Activated T-cell treated with anti-CD3 and anti-CD28 coated beads, Interleukin-2, amount 50 U/mL, for 24 hours (primary cell): ENCODE measurements at regions not wholly inside any gene's neighbourhood (a gene's known extent, or its start where the extent isn't known, plus 50 kb on each side); places are given as distances from the start of the nearest gene placed in this dataset.

Experiments
- DNase-seq: peaks from one replicate; pipeline ENCODE4 v3.0.0-alpha.2; 2020
- H3K27ac Mint-ChIP-seq: 2 replicates; pipeline ENCODE4 v1.8.0; 2020; ENCODE audit warnings: mild to moderate bottlenecking, mixed read lengths
- H3K27me3 Mint-ChIP-seq: 2 replicates; pipeline ENCODE4 v1.8.0; 2020; ENCODE audit warnings: mixed read lengths
- H3K36me3 Mint-ChIP-seq: 2 replicates; pipeline ENCODE4 v1.8.0; 2020; ENCODE audit warnings: low read depth, mixed read lengths
- H3K4me1 Mint-ChIP-seq: 2 replicates; pipeline ENCODE4 v1.8.0; 2020; ENCODE audit warnings: low read depth, mixed read lengths
- H3K4me3 Mint-ChIP-seq: 2 replicates; pipeline ENCODE4 v1.8.0; 2020; ENCODE audit warnings: mild to moderate bottlenecking, moderate library complexity, mixed read lengths
- H3K9me3 Mint-ChIP-seq: 2 replicates; pipeline ENCODE4 v1.8.0; 2020; ENCODE audit warnings: mixed read lengths

DNA sequence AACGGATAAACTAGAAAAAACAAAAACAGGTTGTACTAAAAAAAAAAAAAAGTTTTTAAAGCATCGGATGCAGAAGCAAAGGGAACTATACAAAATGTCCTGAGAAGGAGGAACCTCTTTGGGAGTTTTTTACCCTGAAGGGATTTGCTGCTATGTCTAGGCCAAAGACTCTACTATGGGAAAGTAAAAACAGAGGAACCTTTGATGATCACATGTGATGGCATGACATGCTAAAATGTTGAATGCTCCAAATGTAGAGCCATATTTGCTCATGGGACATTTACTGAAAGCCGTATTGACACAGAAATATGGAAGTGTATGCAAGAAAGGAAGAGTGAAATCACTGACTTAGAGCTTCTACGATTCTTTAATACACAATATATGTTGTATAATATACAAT is 992.0 kb upstream of the ZEB2 start:
- Mint-ChIP-seq H3K27me3 (no peaks in the 10 kb centered on the region), H3K36me3 (no peaks in the 10 kb centered on the region), H3K9me3 (peaks cover under 1% of the 10 kb centered on the region), H3K27ac (no peak overlapping the region), H3K4me3 (no peak overlapping the region), H3K4me1 (no peaks in the 10 kb centered on the region)
- no peak for DNase-seq

DNA sequence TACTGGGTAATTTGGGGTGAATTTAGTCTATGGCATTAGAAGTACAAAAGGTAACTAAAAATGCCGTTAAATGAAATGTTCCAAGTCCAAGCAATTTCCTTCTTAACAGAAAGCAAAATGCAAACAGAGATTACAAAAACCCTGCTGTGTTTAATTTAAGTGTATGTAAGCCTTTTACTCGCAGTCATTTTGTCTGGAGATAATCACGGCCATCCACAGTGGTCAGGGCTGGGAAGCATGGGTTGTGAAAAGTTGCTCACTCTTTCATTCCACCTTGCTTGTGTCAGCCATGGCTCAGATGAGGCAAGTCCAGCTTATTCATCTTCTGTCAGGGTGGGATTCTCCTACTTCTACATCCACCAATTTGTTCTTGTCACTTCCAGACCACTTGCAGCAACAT is 983.6 kb upstream of the ZEB2 start:
- no peaks in the 10 kb centered on the region for H3K9me3 Mint-ChIP-seq
- H3K4me3 Mint-ChIP-seq: no peak overlapping the region
- no peak overlapping the region for H3K27ac Mint-ChIP-seq
- no peaks in the 10 kb centered on the region for H3K36me3 Mint-ChIP-seq
- DNase-seq: no peak
- H3K4me1 Mint-ChIP-seq: no peaks in the 10 kb centered on the region
- no peaks in the 10 kb centered on the region for H3K27me3 Mint-ChIP-seq

DNA sequence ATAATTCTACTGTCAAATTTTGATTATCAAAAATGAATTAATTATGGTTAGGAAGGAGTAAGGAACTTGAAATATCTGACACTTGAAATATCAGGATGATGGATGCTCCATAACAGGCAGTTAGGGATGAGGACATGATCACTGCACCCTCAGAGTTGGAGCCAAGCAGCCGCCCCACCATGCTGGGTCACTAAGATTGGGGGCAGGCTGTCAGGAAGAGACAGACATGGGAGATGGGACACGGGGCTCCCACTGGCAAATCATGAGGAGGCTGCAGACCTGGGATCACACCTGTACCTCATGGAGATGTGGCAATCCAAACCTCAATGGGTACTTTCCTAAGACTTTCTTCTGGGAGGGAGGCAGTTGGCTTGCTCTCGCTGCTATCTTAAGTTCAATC is 982.0 kb upstream of the ZEB2 start:
- Mint-ChIP-seq H3K36me3 (no peaks in the 10 kb centered on the region), H3K9me3 (no peaks in the 10 kb centered on the region), H3K27ac (no peak overlapping the region), H3K4me1 (no peaks in the 10 kb centered on the region), H3K27me3 (no peaks in the 10 kb centered on the region), H3K4me3 (no peak overlapping the region)
- DNase-seq: no peak

DNA sequence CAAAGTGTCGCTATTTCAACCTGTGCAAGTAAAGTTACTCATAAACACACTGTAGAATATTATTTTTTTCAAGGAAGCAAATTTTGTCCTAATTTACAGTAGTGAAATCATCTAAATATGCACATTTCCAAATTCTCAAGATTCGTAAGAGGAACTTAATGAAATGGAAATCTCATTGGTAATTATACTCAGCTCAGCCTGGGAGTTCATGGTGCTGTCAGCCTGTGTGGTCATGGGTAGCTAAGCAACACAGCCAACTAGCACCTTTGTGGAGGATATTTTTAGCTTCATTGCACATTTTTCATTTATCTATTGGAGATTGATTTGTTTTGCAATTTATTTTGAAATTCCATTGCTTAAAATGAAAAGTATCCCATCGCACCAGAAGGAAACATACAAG is 975.7 kb upstream of the ZEB2 start:
- DNase-seq: no peak
- Mint-ChIP-seq H3K4me1 (no peaks in the 10 kb centered on the region), H3K36me3 (no peaks in the 10 kb centered on the region), H3K9me3 (peaks cover 4% of the 10 kb centered on the region), H3K4me3 (no peak overlapping the region), H3K27me3 (no peaks in the 10 kb centered on the region), H3K27ac (no peak overlapping the region)

DNA sequence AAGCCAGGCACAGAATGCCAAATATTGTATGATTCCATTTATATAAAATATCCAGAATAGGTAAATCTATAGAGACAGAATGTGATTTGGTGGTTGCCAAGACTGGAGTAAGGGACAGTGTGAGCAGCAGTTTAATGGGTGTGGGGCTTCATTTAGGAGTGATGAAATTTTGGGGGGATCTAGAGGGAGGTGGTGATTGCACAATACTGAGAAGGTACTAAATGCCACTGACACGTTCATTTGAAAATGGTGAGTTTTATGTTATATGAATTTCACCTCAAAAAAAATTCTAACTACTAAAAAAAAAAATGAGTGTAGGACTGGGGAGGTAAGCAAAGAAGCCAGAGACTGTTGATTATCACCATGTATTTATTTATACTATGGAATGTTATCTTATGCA is 974.5 kb upstream of the ZEB2 start:
- Mint-ChIP-seq H3K9me3 (peaks cover 4% of the 10 kb centered on the region), H3K27me3 (no peaks in the 10 kb centered on the region), H3K4me1 (no peaks in the 10 kb centered on the region), H3K36me3 (no peaks in the 10 kb centered on the region), H3K4me3 (no peak overlapping the region), H3K27ac (no peak overlapping the region)
- DNase-seq: no peak

DNA sequence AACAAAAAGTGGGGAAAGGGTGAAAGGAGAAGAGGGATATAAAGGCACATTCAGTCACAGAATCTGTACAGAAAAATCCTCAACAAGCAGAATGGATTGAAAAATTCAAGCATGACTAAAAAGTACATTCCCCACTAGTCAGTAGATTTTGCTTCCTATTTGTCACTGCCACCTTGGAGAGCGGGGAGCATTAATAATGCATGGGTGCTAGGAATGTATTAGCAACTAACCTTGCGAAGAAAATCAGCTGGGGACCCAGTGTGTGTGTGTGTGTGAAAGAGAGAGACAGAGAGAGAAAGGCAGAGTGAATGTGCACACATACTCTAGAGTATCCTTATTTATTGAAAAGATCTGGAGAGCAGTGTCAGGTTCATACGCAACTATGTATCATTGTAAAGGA is 968.7 kb upstream of the ZEB2 start:
- H3K4me1 Mint-ChIP-seq: no peaks in the 10 kb centered on the region
- H3K27ac Mint-ChIP-seq: no peak overlapping the region
- H3K27me3 Mint-ChIP-seq: no peaks in the 10 kb centered on the region
- H3K4me3 Mint-ChIP-seq: no peak overlapping the region
- H3K36me3 Mint-ChIP-seq: no peaks in the 10 kb centered on the region
- DNase-seq: no peak
- H3K9me3 Mint-ChIP-seq: peaks cover 4% of the 10 kb centered on the region

DNA sequence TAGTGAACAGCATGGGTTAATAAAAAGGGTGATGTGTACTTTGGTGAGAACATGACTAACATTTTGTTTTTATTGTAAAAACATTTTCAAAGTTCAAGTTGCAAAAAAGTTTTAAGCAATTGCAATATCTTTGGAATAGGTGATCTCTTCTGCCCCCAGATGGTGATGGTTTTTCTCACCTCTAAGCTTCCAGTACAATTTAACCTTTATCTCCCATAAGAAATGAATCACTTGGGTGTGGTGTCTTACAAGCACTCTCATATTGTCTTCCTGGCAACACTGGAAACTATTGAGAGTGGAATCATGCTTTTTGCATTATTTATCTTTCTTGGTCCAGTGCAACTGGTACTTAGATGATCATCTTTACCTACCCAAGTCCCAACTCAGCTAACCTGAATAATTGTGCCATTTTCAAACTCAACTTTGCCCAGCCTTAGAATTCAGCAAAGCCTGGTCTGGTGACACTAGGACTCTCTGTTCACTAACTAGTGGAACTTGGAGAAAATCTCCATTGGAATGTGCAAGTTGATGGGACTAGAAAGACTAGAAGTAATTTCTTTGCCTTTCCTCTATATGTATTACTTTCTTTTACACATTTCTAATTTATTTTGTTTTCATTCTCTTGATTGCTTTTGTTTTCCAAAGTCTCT is 964.7 kb upstream of the ZEB2 start:
- H3K27me3 Mint-ChIP-seq: no peaks in the 10 kb centered on the region
- H3K4me3 Mint-ChIP-seq: no peak overlapping the region
- H3K9me3 Mint-ChIP-seq: no peaks in the 10 kb centered on the region
- H3K4me1 Mint-ChIP-seq: no peaks in the 10 kb centered on the region
- DNase-seq: no peak
- H3K27ac Mint-ChIP-seq: no peak overlapping the region
- H3K36me3 Mint-ChIP-seq: no peaks in the 10 kb centered on the region

DNA sequence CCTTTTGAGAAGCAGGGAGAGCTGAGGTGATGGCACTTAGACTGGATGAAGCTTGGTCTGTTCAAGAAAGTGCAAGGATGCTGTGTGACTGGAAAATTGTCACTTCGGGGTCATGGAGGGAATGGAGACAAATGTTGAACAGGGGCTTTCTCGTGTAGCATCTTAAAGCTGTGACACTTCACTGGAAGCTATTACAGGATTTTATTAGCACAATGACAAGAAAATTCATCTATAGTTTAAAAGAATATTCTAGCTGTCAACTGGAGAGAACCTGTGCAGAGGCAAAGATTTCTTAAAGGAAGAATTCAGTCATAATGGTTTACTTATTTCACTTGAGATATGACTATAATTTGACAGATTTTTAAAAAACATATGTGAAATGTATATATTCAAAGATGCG is 963.9 kb upstream of the ZEB2 start:
- H3K36me3 Mint-ChIP-seq: no peaks in the 10 kb centered on the region
- no peak overlapping the region for H3K4me3 Mint-ChIP-seq
- H3K9me3 Mint-ChIP-seq: no peaks in the 10 kb centered on the region
- no peaks in the 10 kb centered on the region for H3K4me1 Mint-ChIP-seq
- no peak for DNase-seq
- H3K27ac Mint-ChIP-seq: no peak overlapping the region
- no peaks in the 10 kb centered on the region for H3K27me3 Mint-ChIP-seq

DNA sequence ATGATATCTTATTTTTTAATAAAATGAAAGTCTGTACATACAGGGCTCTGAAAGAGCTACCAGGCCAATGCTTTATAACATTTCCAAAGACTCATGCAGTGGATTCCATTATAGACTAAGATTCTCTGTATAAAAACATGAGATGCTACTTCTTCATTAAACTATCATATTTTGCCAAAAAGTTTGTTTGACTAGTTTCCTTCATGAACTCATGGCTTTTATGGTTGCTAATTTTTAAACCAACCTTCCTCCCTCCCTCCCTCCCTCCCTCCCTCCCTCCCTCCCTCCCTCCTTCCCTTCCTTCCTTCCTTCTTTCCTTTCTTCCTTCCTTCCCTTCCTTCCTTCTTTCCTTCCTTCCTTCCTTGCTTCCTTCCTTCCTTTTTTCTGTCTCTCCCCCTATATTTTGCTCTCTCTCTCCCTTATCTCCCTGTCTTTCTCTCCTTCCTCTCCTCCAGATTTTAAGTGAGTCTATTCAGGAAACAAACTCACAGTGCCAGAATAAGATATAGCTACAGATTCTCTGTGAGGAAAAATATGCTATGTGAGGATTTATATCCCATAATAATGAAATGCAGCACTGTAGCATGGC is 961.5 kb upstream of the ZEB2 start:
- no peaks in the 10 kb centered on the region for H3K4me1 Mint-ChIP-seq
- no peak overlapping the region for H3K4me3 Mint-ChIP-seq
- H3K27me3 Mint-ChIP-seq: no peaks in the 10 kb centered on the region
- no peak for DNase-seq
- no peak overlapping the region for H3K27ac Mint-ChIP-seq
- no peaks in the 10 kb centered on the region for H3K9me3 Mint-ChIP-seq
- no peaks in the 10 kb centered on the region for H3K36me3 Mint-ChIP-seq

DNA sequence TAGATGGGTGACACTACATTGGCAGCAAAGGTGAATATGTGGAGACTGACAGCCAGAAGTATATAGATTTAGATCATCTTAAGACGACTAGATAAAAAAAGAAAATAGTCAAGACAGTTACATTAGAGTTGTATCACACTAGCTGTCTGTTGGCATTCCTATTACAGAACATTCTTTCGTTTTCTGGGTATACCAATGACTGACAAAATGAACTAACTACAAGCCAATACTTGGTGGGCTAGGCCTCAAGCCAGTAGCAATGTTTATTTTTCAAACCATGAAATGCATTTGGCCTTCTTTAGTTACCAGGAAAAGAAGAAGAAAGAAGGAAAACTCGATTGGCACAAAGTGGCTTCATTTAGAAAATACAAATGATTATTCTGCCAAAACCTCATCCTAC is 944.9 kb upstream of the ZEB2 start:
- no peak for DNase-seq
- H3K4me1 Mint-ChIP-seq: no peaks in the 10 kb centered on the region
- no peak overlapping the region for H3K4me3 Mint-ChIP-seq
- no peak overlapping the region for H3K27ac Mint-ChIP-seq
- no peaks in the 10 kb centered on the region for H3K36me3 Mint-ChIP-seq
- H3K27me3 Mint-ChIP-seq: peaks cover 3% of the 10 kb centered on the region
- peaks cover 2% of the 10 kb centered on the region for H3K9me3 Mint-ChIP-seq

DNA sequence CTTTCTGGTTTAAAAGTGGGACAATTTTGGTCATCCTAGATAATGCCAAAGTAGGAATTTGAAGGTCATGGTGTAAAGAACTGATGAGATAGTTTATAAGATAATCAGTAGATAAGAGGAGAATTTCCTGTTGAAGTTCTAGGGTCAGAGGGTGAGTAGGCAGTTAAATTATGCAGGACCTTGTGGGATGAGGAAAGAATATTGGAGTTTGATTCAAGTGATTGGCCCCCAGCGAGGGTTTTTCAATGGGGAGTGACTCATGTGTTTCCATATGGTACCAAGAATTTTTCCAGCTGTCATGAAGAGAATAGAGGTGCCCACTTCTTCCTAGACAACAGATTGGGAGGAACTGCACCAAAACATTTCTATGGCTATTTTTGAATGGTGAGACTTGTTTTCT is 940.2 kb upstream of the ZEB2 start:
- Mint-ChIP-seq H3K4me1 (no peaks in the 10 kb centered on the region), H3K9me3 (peaks cover 2% of the 10 kb centered on the region), H3K27ac (no peak overlapping the region), H3K36me3 (no peaks in the 10 kb centered on the region), H3K27me3 (peaks cover 3% of the 10 kb centered on the region), H3K4me3 (no peak overlapping the region)
- no peak for DNase-seq

DNA sequence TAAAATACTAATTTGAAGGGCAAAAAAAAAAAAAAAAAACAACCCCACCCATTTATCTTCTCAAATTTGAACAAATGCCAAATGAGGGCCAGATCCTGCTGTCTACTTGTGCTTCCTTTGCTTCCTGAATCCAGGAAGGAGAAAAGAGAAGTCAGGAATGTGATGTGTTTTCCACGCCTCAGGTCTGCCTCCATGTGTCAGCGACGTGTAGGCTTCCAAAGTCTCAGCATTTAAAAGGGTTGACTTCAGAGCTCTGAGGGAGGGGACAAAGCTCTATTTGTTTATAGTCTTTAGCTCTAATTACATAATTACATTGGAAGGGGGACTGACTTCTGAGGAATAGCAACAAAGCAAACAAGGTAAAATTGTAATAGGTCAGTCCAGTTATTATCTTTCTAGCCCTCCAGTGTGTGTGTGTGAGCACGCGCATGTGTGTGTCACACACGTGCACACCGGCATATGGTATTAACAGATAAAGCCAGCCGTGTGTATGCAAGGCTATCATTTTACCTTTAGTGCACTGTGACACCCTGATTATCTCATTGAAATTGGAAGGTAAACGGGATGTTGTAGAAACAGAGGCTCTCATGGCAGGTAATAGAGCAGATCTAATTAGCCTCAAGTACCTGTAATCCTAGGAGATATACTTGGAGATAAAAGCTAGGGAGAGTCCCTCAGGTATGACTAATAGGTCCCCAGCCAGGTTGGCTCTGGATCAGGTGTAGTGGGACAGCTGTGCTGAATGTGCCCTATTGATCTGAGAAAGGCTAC is 911.4 kb upstream of the ZEB2 start:
- no peaks in the 10 kb centered on the region for H3K4me1 Mint-ChIP-seq
- no peak for DNase-seq
- no peak overlapping the region for H3K4me3 Mint-ChIP-seq
- no peaks in the 10 kb centered on the region for H3K9me3 Mint-ChIP-seq
- H3K36me3 Mint-ChIP-seq: no peaks in the 10 kb centered on the region
- H3K27me3 Mint-ChIP-seq: no peaks in the 10 kb centered on the region
- no peak overlapping the region for H3K27ac Mint-ChIP-seq

DNA sequence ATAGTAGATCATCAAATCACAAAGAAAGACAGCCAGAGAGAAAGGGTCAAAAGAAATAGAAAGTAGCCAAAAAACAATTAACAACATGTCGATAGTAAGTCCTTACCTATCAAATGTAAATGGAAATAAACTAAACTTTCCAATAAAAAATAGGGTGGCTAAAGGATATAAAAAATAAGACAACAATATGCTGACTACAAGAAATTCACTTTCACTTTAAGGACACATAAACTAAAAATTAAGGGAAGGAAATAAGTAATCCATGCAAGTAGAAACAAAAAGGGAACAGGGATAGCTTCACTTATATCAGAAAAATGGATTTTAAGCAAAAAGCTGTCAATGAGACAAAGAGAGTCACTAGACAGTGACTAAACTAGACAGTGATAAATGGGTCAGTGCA is 903.9 kb upstream of the ZEB2 start:
- H3K36me3 Mint-ChIP-seq: no peaks in the 10 kb centered on the region
- H3K9me3 Mint-ChIP-seq: peaks cover 16% of the 10 kb centered on the region
- no peaks in the 10 kb centered on the region for H3K27me3 Mint-ChIP-seq
- no peaks in the 10 kb centered on the region for H3K4me1 Mint-ChIP-seq
- no peak overlapping the region for H3K4me3 Mint-ChIP-seq
- no peak for DNase-seq
- no peak overlapping the region for H3K27ac Mint-ChIP-seq

DNA sequence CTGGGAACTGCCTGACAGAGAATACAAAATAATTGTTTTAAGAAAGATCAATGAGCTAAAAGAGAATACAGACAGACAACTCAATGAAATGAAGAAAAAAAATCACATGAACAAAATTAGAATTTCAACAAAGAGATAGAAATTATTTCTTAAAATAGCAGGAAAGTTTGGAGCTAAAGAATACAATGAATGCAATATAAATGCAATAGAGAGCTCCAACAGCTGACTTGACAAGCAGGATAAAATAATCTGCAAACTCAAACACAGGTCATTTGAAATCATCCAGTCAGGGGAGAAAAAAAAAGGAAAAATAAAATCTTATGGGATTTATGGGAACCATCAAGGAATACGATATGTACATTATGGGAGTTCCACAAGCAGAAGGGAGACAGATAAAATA is 902.7 kb upstream of the ZEB2 start:
- H3K36me3 Mint-ChIP-seq: no peaks in the 10 kb centered on the region
- no peaks in the 10 kb centered on the region for H3K27me3 Mint-ChIP-seq
- DNase-seq: no peak
- peaks cover 16% of the 10 kb centered on the region for H3K9me3 Mint-ChIP-seq
- H3K27ac Mint-ChIP-seq: no peak overlapping the region
- no peak overlapping the region for H3K4me3 Mint-ChIP-seq
- H3K4me1 Mint-ChIP-seq: no peaks in the 10 kb centered on the region

DNA sequence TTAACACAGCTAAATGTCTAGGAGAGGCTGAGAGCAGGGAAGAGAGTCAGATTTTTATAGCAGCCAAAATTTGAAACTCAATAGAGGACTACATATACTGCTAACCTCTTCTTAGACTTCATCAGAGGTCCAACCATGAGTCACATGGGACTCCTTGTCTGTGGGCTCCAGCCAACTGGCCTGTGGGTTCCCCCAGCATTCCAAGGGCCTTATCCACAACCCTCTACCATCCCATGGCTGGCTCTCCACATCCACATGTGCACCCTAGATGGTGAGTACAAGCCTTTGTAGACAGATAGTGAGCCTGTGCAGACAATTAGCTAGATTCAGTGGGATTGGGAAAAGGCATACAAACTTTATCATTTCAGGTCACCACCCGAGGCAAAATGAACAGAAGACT is 901.9 kb upstream of the ZEB2 start:
- peaks cover 16% of the 10 kb centered on the region for H3K9me3 Mint-ChIP-seq

More for the DNA sequence above, 901.9 kb upstream of the ZEB2 start:
- no peak overlapping the region for H3K27ac Mint-ChIP-seq
- DNase-seq: no peak
- H3K36me3 Mint-ChIP-seq: no peaks in the 10 kb centered on the region
- H3K27me3 Mint-ChIP-seq: no peaks in the 10 kb centered on the region
- H3K4me3 Mint-ChIP-seq: no peak overlapping the region
- H3K4me1 Mint-ChIP-seq: no peaks in the 10 kb centered on the region
